K562 (cell line): ENCODE measurements at regions not wholly inside any gene's neighbourhood (a gene's known extent, or its start where the extent isn't known, plus 50 kb on each side); places are given as distances from the start of the nearest gene placed in this dataset.

Experiments
- ATAC-seq: fragments of 200-7000 bp; cut with Tn5 transposase; 3 replicates; pipeline ENCODE4 v1.9.1; 2020; ENCODE audit warnings: moderate library complexity
- BruUV-seq: library from RNA; stranded (reverse); fragments of 400-500 nt; replicated peaks from 2 replicates; lab custom pipeline; 2021; lab: Mats Ljungman, UMichigan
- CTCF ChIA-PET: fragments of 300-600 bp; formaldehyde crosslinking; extraction: SDS; loops from one replicate; lab custom pipeline; 2021; ENCODE audit warnings: low intra/inter-chr PET ratio; lab: Yijun Ruan, JAX
- POLR2A ChIA-PET: fragments of 300-600, 350-650 bp; sonication (Branson Sonifier 250); formaldehyde crosslinking; extraction: SDS; loops from one replicate; lab custom pipeline; 2021; ENCODE audit warnings: antibody characterized with exemption, inconsistent platforms; lab: Yijun Ruan, JAX
- DNase-seq, 4 experiments: peaks; one replicate each; pipeline versions ENCODE4 v3.0.0 to v3.0.0-alpha.2; 2011 to 2018; ENCODE audit warnings: low spot score in 3 of 4, mixed read lengths in 3 of 4; ENCODE audit errors: extremely low read depth in 1 of 4
- FAIRE-seq: peaks from 2 replicates; lab custom pipeline; 2011; peaks lifted over from hg19 to GRCh38; lab: Jason Lieb, UNC
- H2AFZ ChIP-seq: 2 replicates; pipeline ENCODE4 v1.6.0; 2011; ENCODE audit warnings: low read depth, low read length, control low read depth, inconsistent platforms
- H3K27ac ChIP-seq: fragments of 200-600 bp; 3 replicates; pipeline ENCODE4 v1.8.0; 2011; ENCODE audit warnings: low read depth, mild to moderate bottlenecking, control low read depth, inconsistent platforms, low read length, moderate library complexity, mixed read lengths; ENCODE audit errors: extremely low read depth
- H3K27me3 ChIP-seq, 2 experiments: fragments of 300-600 bp in 1 of 2; 2 replicates in 1 of 2; 3 replicates in 1 of 2; pipeline versions ENCODE4 v1.6.0 to v1.8.0; 2011; ENCODE audit warnings: inconsistent platforms in 2 of 2, low read length in 2 of 2, mild to moderate bottlenecking in 1 of 2, mixed read lengths in 1 of 2, moderate library complexity in 1 of 2; ENCODE audit not compliant: control insufficient read depth in 2 of 2, insufficient read depth in 2 of 2
- H3K36me3 ChIP-seq: fragments of 300-600 bp; 3 replicates; pipeline ENCODE4 v1.8.0; 2011; ENCODE audit warnings: mild to moderate bottlenecking, low read length, inconsistent platforms; ENCODE audit not compliant: control insufficient read depth, insufficient read depth
- H3K4me1 ChIP-seq, 2 experiments: fragments of 200-600 bp in 1 of 2; replicated peaks in 1 of 2; 2 replicates in 1 of 2; 3 replicates in 1 of 2; pipeline versions ENCODE4 v1.5.1 to v1.8.0; 2011; ENCODE audit warnings: inconsistent platforms in 2 of 2, low read length in 2 of 2, mild to moderate bottlenecking in 1 of 2, mixed read lengths in 1 of 2, moderate library complexity in 1 of 2; ENCODE audit not compliant: control insufficient read depth in 2 of 2, insufficient read depth in 2 of 2
- H3K4me2 ChIP-seq: 2 replicates; pipeline ENCODE4 v1.6.1; 2011; ENCODE audit warnings: low read length, control low read depth, inconsistent platforms, mixed read lengths; ENCODE audit not compliant: insufficient read depth
- H3K4me3 ChIP-seq: fragments of 200-600 bp; sonication (generic), shearing (Covaris generic); 2 replicates; pipeline ENCODE4 v1.5.1; 2016; ENCODE audit warnings: control low read depth, inconsistent platforms
- H3K79me2 ChIP-seq: fragments of 200-600 bp; 3 replicates; pipeline ENCODE4 v1.8.0; 2011; ENCODE audit warnings: low read length, inconsistent platforms; ENCODE audit not compliant: control insufficient read depth, insufficient read depth
- H3K9ac ChIP-seq, 2 experiments: 2 replicates each; pipeline versions ENCODE4 v1.6.0 to v1.6.1; 2011; ENCODE audit warnings: low read depth in 2 of 2, low read length in 2 of 2, control low read depth in 1 of 2, inconsistent platforms in 1 of 2, mild to moderate bottlenecking in 1 of 2, mixed read lengths in 1 of 2; ENCODE audit not compliant: insufficient read depth in 1 of 2
- H3K9me1 ChIP-seq: one replicate; pipeline ENCODE4 v1.6.0; 2011; ENCODE audit warnings: inconsistent platforms, mild to moderate bottlenecking, low read length, moderate library complexity; ENCODE audit not compliant: control insufficient read depth, insufficient read depth
- H3K9me3 ChIP-seq: replicated peaks from 2 replicates; pipeline ENCODE4 v1.5.1; 2011; ENCODE audit warnings: low read depth, low read length, inconsistent platforms; ENCODE audit not compliant: control insufficient read depth, insufficient read depth
- H4K20me1 ChIP-seq: replicated peaks from 2 replicates; pipeline ENCODE4 v1.6.1; 2011; ENCODE audit warnings: low read length, inconsistent platforms, mixed read lengths; ENCODE audit not compliant: control insufficient read depth, insufficient read depth
- CBFA2T3 ChIP-seq: fragments of 450-650 bp; IDR thresholded peaks from 2 replicates; pipeline ENCODE4 v1.6.1; 2017
- CHD2 ChIP-seq: IDR thresholded peaks from 2 replicates; pipeline ENCODE4 v1.6.1; 2011; ENCODE audit warnings: low read depth, low read length
- HNRNPUL1 ChIP-seq: fragments of 200-400 bp; formaldehyde crosslinking; IDR thresholded peaks from 2 replicates; pipeline ENCODE4 v1.6.1; 2017; ENCODE audit warnings: low read length
- L3MBTL2 ChIP-seq: fragments of 450-650 bp; IDR thresholded peaks from 2 replicates; pipeline ENCODE4 v1.6.1; 2016; ENCODE audit warnings: mild to moderate bottlenecking, moderate library complexity
- NELFE ChIP-seq: IDR thresholded peaks from 2 replicates; pipeline ENCODE4 v1.6.1; 2011; ENCODE audit warnings: mild to moderate bottlenecking; ENCODE audit not compliant: insufficient read depth, insufficient read length
- SMARCE1 ChIP-seq: fragments of 450-650 bp; IDR thresholded peaks from 2 replicates; pipeline ENCODE4 v1.7.1; 2016; ENCODE audit warnings: mild to moderate bottlenecking
- SRF ChIP-seq, 2 experiments: fragments of 250-450, 450-650 bp in 1 of 2; sonication (Bioruptor Pico) in 1 of 2; sonication (generic) in 1 of 2; formaldehyde crosslinking; IDR thresholded peaks; 2 replicates each; pipeline versions ENCODE4 v1.5.0 to v1.5.1; 2020 to 2022; ENCODE audit warnings: mild to moderate bottlenecking in 1 of 2, missing genetic modification reagents in 1 of 2
- ZNF121 ChIP-seq: sonication (generic); formaldehyde crosslinking; conservative IDR thresholded peaks from 2 replicates; pipeline ENCODE4 v1.8.0; 2022; ENCODE audit warnings: missing genetic modification reagents
- ZNF140 ChIP-seq: fragments of 250-450 bp; sonication (Bioruptor Pico); IDR thresholded peaks from 2 replicates; pipeline ENCODE4 v1.8.0; 2021; ENCODE audit warnings: moderate library complexity, mild to moderate bottlenecking, inconsistent platforms
- ZNF354B ChIP-seq: fragments of 250-450 bp; sonication (Bioruptor Pico); IDR thresholded peaks from 2 replicates; pipeline ENCODE4 v1.4.0; 2020
- WGBS: fragments of 100-300 bp; shearing (Covaris generic); methylation state at CpG from one replicate; pipeline ENCODE4 v1.1.6; 2016; ENCODE audit warnings: low coverage, mixed read lengths; ENCODE audit not compliant: insufficient coverage; ENCODE audit errors: missing lambda C conversion rate; 5-methylcytosine and 5-hydroxymethylcytosine counted together
- in situ Hi-C: fragments of 300-500 bp; cut with MboI; formaldehyde crosslinking; loops from 4 replicates; pipeline ENCODE4 v1.15.0; 2018; ENCODE audit warnings: inconsistent platforms, mixed read lengths
- intact Hi-C: fragments of 100-400 bp; cut with micrococcal nuclease; formaldehyde crosslinking; loops from 2 replicates; pipeline ENCODE4 v1.14.2; 2022
- TF ChIP-seq, protein P1 (sequence below): fragments of 450-650 bp; IDR thresholded peaks from 2 replicates; pipeline ENCODE4 v1.6.1; 2016; ENCODE audit warnings: antibody characterized with exemption

- TF ChIP-seq ZNF121 (CRISPR knock-in tag) (no peak), CHD2 (no peak), SMARCE1 (no peak), L3MBTL2 (no peak), NELFE (no peak), ZNF140 (no peak), CBFA2T3 (no peak), SRF (CRISPR knock-in tag; IDR thresholded peaks at IDR 0.05) (no peak), ZNF354B (CRISPR knock-in tag) (no peak), HNRNPUL1 (no peak)
- TF ChIP-seq, protein P1, sequence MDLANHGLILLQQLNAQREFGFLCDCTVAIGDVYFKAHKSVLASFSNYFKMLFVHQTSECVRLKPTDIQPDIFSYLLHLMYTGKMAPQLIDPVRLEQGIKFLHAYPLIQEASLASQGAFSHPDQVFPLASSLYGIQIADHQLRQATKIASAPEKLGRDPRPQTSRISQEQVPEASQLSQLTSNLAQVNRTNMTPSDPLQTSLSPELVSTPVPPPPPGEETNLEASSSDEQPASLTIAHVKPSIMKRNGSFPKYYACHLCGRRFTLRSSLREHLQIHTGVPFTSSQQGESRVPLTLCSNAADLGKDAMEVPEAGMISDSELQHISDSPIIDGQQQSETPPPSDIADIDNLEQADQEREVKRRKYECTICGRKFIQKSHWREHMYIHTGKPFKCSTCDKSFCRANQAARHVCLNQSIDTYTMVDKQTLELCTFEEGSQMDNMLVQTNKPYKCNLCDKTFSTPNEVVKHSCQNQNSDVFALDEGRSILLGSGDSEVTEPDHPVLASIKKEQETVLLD = no peak
- in situ Hi-C loops (no loop called here), intact Hi-C loops (no loop called here)
- FAIRE-seq (no peak), DNase-seq (no peak), ATAC-seq (no peak)
- Histone ChIP-seq H2AFZ (no peak overlapping the region), H3K27me3 (peaks cover 0 to 9% of the 10 kb centered on the region in 2 experiments; a peak in 2 of 5 replicates), H3K4me2 (no peak overlapping the region), H3K79me2 (no peaks in the 10 kb centered on the region), H3K27ac (no peak overlapping the region), H3K4me3 (no peak overlapping the region), H4K20me1 (no peaks in the 10 kb centered on the region), H3K9ac (no peak overlapping the region), H3K4me1 (no peaks in the 10 kb centered on the region), H3K36me3 (no peaks in the 10 kb centered on the region), H3K9me3 (no peaks in the 10 kb centered on the region), H3K9me1 (no peaks in the 10 kb centered on the region)
- 0% methylated on average over 1 of the region's 1 CpG for whole genome bisulfite sequencing
- CTCF ChIA-PET = interaction anchor here (0.6 kb wide), 1 partner anchor 18 kb away, joined by 6 read pairs; no protein-coding TSS in a partner anchor
- POLR2A ChIA-PET = no interaction called here
- BruUV-seq = no TSS peak
These were observed 353.5 kb downstream of the MYCN start for GRCh38 chr2:16293871-16294270.
